ENCODE measurements at regions not wholly inside any gene's neighbourhood (a gene's known extent, or its start where the extent isn't known, plus 50 kb on each side); places are given as distances from the start of the nearest gene placed in this dataset.
"Not testable (repeated sequence)": the region's sequence is repeated elsewhere in the genome, so short reads cannot be mapped to it uniquely, and the experiment has no call there.

GRCh38 chr3:5376761-5377160 is 189.3 kb downstream of the EDEM1 start:
- H3K4me1 Mint-ChIP-seq (ENCODE audit: low read depth, unreplicated experiment) = no peaks in the 10 kb centered on the region
- no peak overlapping the region for H3K27ac Mint-ChIP-seq (ENCODE audit: unreplicated experiment)
- no peak overlapping the region for H3K4me3 Mint-ChIP-seq (ENCODE audit: low read depth, unreplicated experiment)
- peaks cover 3% of the 10 kb centered on the region for H3K9me3 Mint-ChIP-seq (ENCODE audit: low read depth, unreplicated experiment)
- peak; percentile 52 for DNase-seq
- intact Hi-C loops (cut with micrococcal nuclease; ENCODE audit: unreplicated experiment) = no loop called here
- no peaks in the 10 kb centered on the region for H3K36me3 Mint-ChIP-seq (ENCODE audit: insufficient read depth, unreplicated experiment)
- TF ChIP-seq CTCF (IDR thresholded peaks at IDR 0.05; ENCODE audit: unreplicated experiment) = no peak
- BruUV-seq (replicated peaks) = no TSS peak
- H3K27me3 Mint-ChIP-seq (ENCODE audit: unreplicated experiment) = no peaks in the 10 kb centered on the region
- CTCF ChIA-PET = interaction anchor here (1.5 kb wide), 1 partner anchor 59 kb away, joined by 4 read pairs; no protein-coding TSS in a partner anchor

DNA sequence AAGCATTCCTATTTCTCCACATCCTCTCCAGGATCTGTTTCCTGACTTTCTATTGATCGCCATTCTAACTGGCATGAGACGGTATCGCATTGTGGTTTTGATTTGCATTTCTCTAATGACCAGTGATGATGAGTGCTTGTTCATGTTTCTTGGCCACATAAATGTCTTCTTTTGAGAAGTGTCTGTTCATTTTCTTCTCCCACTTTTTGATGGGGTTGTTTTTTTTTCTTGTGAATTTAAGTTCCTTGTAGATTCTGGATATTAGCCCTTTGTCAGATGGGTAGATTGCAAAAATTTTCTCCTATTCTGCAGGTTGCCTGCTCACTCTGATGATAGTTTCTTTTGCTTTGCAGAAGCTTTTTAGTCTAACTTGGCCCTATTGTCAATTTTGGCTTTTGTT is 191.8 kb downstream of the EDEM1 start:
- H3K9me3 Mint-ChIP-seq (ENCODE audit: low read depth, unreplicated experiment) = peaks cover 14% of the 10 kb centered on the region
- DNase-seq; H3K27ac Mint-ChIP-seq (ENCODE audit: unreplicated experiment); intact Hi-C loops (cut with micrococcal nuclease; ENCODE audit: unreplicated experiment); H3K4me3 Mint-ChIP-seq (ENCODE audit: low read depth, unreplicated experiment); CTCF ChIA-PET; BruUV-seq (replicated peaks); H3K36me3 Mint-ChIP-seq (ENCODE audit: insufficient read depth, unreplicated experiment); H3K27me3 Mint-ChIP-seq (ENCODE audit: unreplicated experiment); H3K4me1 Mint-ChIP-seq (ENCODE audit: low read depth, unreplicated experiment): not testable (repeated sequence)

DNA sequence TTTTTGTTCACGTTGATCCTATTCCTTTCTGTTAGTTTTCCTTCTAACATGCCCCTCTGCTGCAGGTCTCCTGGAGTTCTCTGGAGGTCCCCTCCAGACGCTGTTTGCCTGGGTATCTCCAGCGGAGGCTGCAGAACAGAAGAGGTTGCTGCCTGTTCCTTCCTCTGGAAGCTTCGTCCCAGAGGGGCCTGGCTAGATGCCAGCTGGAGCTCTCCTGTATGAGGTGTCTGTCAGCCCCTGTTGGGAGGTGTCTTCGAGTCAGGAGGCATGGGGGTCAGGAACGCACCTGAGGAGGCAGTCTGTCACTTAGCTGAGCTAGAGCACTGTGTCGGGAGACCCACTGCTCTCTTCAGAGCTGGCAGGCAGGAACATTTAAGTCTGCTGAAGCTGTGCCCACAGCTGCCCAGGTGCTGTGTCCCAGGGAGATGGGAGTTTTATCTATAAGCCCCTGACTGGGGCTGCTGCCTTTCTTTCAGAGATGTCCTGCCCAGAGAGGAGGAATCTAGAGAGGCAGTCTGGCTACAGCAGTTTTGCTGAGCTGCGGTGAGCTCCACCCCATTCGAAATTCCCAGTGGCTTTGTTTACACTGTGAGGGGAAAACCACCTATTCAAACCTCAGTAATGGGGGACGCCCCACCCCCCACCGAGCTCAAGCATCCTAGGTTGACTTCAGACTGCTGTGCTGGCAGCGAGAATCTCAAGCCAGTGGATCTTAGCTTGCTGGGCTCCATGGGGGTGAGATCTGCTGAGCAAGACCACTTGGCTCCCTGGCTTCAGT is 196.2 kb downstream of the EDEM1 start:
- H3K36me3 Mint-ChIP-seq (ENCODE audit: insufficient read depth, unreplicated experiment); H3K27me3 Mint-ChIP-seq (ENCODE audit: unreplicated experiment); DNase-seq: not testable (repeated sequence)

GRCh38 chr3:5384557-5385236 is 197.2 kb downstream of the EDEM1 start:
- Mint-ChIP-seq H3K27ac (ENCODE audit: unreplicated experiment) (no peak overlapping the region), H3K36me3 (ENCODE audit: insufficient read depth, unreplicated experiment) (peaks cover 8% of the 10 kb centered on the region), H3K4me3 (ENCODE audit: low read depth, unreplicated experiment) (no peak overlapping the region), H3K4me1 (ENCODE audit: low read depth, unreplicated experiment) (peaks cover 19% of the 10 kb centered on the region), H3K27me3 (ENCODE audit: unreplicated experiment) (no peaks in the 10 kb centered on the region), H3K9me3 (ENCODE audit: low read depth, unreplicated experiment) (peaks cover 14% of the 10 kb centered on the region)
- BruUV-seq (replicated peaks) = no TSS peak
- DNase-seq = no peak
- intact Hi-C loops (cut with micrococcal nuclease; ENCODE audit: unreplicated experiment) = loop anchor here (5.0 kb wide), 1 partner anchor 43 kb away; no protein-coding TSS in a partner anchor
- TF ChIP-seq CTCF (IDR thresholded peaks at IDR 0.05; ENCODE audit: unreplicated experiment) = no peak
- CTCF ChIA-PET = no interaction called here

More for the DNA sequence above, 196.2 kb downstream of the EDEM1 start:
- H3K4me1 Mint-ChIP-seq (ENCODE audit: low read depth, unreplicated experiment) = peaks cover 13% of the 10 kb centered on the region
- H3K27ac Mint-ChIP-seq (ENCODE audit: unreplicated experiment); H3K4me3 Mint-ChIP-seq (ENCODE audit: low read depth, unreplicated experiment); BruUV-seq (replicated peaks); intact Hi-C loops (cut with micrococcal nuclease; ENCODE audit: unreplicated experiment): not testable (repeated sequence)
- CTCF ChIA-PET = interaction anchor here (0.6 kb wide), 1 partner anchor 42 kb away, joined by 3 read pairs; no protein-coding TSS in a partner anchor
- peaks cover 14% of the 10 kb centered on the region for H3K9me3 Mint-ChIP-seq (ENCODE audit: low read depth, unreplicated experiment)

- CTCF ChIA-PET = no interaction called here
- intact Hi-C loops (cut with micrococcal nuclease; ENCODE audit: unreplicated experiment) = loop anchor here (2.0 to 5.0 kb wide), 2 partner anchors 39 to 65 kb away; no protein-coding TSS in a partner anchor
- Mint-ChIP-seq H3K27ac (ENCODE audit: unreplicated experiment) (no peak overlapping the region), H3K4me3 (ENCODE audit: low read depth, unreplicated experiment) (no peak overlapping the region), H3K27me3 (ENCODE audit: unreplicated experiment) (no peaks in the 10 kb centered on the region), H3K4me1 (ENCODE audit: low read depth, unreplicated experiment) (peaks cover 43% of the 10 kb centered on the region), H3K36me3 (ENCODE audit: insufficient read depth, unreplicated experiment) (peaks cover 8% of the 10 kb centered on the region), H3K9me3 (ENCODE audit: low read depth, unreplicated experiment) (peaks cover 2% of the 10 kb centered on the region)
- DNase-seq = no peak
- no peak for TF ChIP-seq CTCF (IDR thresholded peaks at IDR 0.05; ENCODE audit: unreplicated experiment)
- no TSS peak for BruUV-seq (replicated peaks)
These were observed 200.6 kb downstream of the EDEM1 start for GRCh38 chr3:5388091-5388490.

Measured in Calu3 (cell line).